HCT116 (cell line): ENCODE measurements at regions not wholly inside any gene's neighbourhood (a gene's known extent, or its start where the extent isn't known, plus 50 kb on each side); places are given as distances from the start of the nearest gene placed in this dataset.

Experiments
- ATAC-seq: fragments of 200-7000 bp; cut with Tn5 transposase; 2 replicates; pipeline ENCODE4 v1.9.1; 2020; ENCODE audit warnings: mild to moderate bottlenecking, moderate library complexity
- BruUV-seq: library from RNA; stranded (reverse); fragments of 400-500 nt; replicated peaks from 2 replicates; lab custom pipeline; 2021; lab: Mats Ljungman, UMichigan
- CTCF ChIA-PET: fragments of 300-600 bp; sonication (Branson Sonifier 250); formaldehyde crosslinking; loops from one replicate; lab custom pipeline; 2021; ENCODE audit warnings: antibody characterized with exemption; lab: Charles Lee
- POLR2A ChIA-PET: fragments of 300-600, 350-600 bp; sonication (Branson Sonifier 250); formaldehyde crosslinking; loops from one replicate; lab custom pipeline; 2021; ENCODE audit warnings: antibody characterized with exemption; lab: Charles Lee
- RAD21 ChIA-PET, 2 experiments: fragments of 300-600 bp; sonication (Branson Sonifier 250); formaldehyde crosslinking; loops; one replicate each; lab custom pipeline; 2023; ENCODE audit warnings: low total read pairs in 2 of 2; ENCODE audit not compliant: uncharacterized antibody in 2 of 2, unreplicated experiment in 2 of 2, low non-redundant PET in 1 of 2; lab: Charles Lee
- DNase-seq: peaks from one replicate; pipeline ENCODE4 v3.0.0-alpha.2; 2010; ENCODE audit warnings: low read depth, low spot score
- H2AFZ ChIP-seq: fragments of 200-600 bp; shearing (Covaris generic), sonication (generic); 2 replicates; pipeline ENCODE4 v1.6.1; 2017; ENCODE audit warnings: low read depth, mixed run types, mixed read lengths, antibody characterized with exemption, low read length; ENCODE audit not compliant: poor library complexity, severe bottlenecking
- H3K27ac ChIP-seq: 2 replicates; pipeline ENCODE4 v1.5.1; 2012; ENCODE audit warnings: low read depth, low read length
- H3K27me3 ChIP-seq: fragments of 200-600 bp; sonication (generic); 2 replicates; pipeline ENCODE4 v1.6.1; 2016; ENCODE audit warnings: mixed run types, low read length, mixed read lengths; ENCODE audit not compliant: insufficient read depth
- H3K36me3 ChIP-seq, 2 experiments: fragments of 200-500 bp in 1 of 2; fragments of 200-600 bp in 1 of 2; sonication (Bioruptor generic) in 1 of 2; sonication (generic) in 1 of 2; 2 replicates each; pipeline versions ENCODE4 v1.5.1 to v1.6.1; 2014 to 2016; ENCODE audit warnings: low read length in 2 of 2, inconsistent platforms in 1 of 2, mixed read lengths in 1 of 2, mixed run types in 1 of 2; ENCODE audit not compliant: insufficient read depth in 2 of 2, control insufficient read depth in 1 of 2
- H3K4me1 ChIP-seq, 2 experiments: fragments of 200-600 bp in 1 of 2; sonication (generic) in 1 of 2; 2 replicates each; pipeline versions ENCODE4 v1.5.1 to v1.6.1; 2012 to 2017; ENCODE audit warnings: low read length in 2 of 2, inconsistent platforms in 1 of 2, mild to moderate bottlenecking in 1 of 2, mixed read lengths in 1 of 2, mixed run types in 1 of 2, moderate library complexity in 1 of 2; ENCODE audit not compliant: insufficient read depth in 2 of 2, control insufficient read depth in 1 of 2
- H3K4me2 ChIP-seq: fragments of 200-600 bp; sonication (generic); 2 replicates; pipeline ENCODE4 v1.6.1; 2017; ENCODE audit warnings: mixed run types, low read length, mixed read lengths
- H3K4me3 ChIP-seq, 2 experiments: fragments of 200-600 bp in 1 of 2; sonication (generic) in 1 of 2; replicated peaks in 1 of 2; 2 replicates each; pipeline ENCODE4 v1.5.1; 2011 to 2016; ENCODE audit warnings: low read length in 2 of 2, control low read depth in 1 of 2, low read depth in 1 of 2, mild to moderate bottlenecking in 1 of 2, mixed read lengths in 1 of 2, mixed run types in 1 of 2
- H3K79me2 ChIP-seq: fragments of 200-600 bp; sonication (generic); 2 replicates; pipeline ENCODE4 v1.6.1; 2017; ENCODE audit warnings: mild to moderate bottlenecking, mixed run types, low read length, moderate library complexity, mixed read lengths; ENCODE audit not compliant: insufficient read depth
- H3K9ac ChIP-seq: fragments of 200-600 bp; sonication (generic); 2 replicates; pipeline ENCODE4 v1.6.1; 2016; ENCODE audit warnings: low read length, mixed read lengths
- H3K9me2 ChIP-seq: fragments of 200-600 bp; sonication (generic), shearing (Covaris generic); 2 replicates; pipeline ENCODE4 v1.6.1; 2017; ENCODE audit warnings: mixed run types, mild to moderate bottlenecking, moderate library complexity; ENCODE audit not compliant: insufficient read depth
- H3K9me3 ChIP-seq, 2 experiments: fragments of 200-500 bp in 1 of 2; fragments of 200-600 bp in 1 of 2; sonication (Bioruptor generic) in 1 of 2; sonication (generic) in 1 of 2; 2 replicates each; pipeline ENCODE4 v1.6.1; 2014 to 2017; ENCODE audit warnings: low read length in 2 of 2, mixed read lengths in 2 of 2, inconsistent platforms in 1 of 2, low read depth in 1 of 2, mild to moderate bottlenecking in 1 of 2, mixed run types in 1 of 2, moderate library complexity in 1 of 2; ENCODE audit not compliant: control insufficient read depth in 1 of 2, insufficient read depth in 1 of 2
- H4K20me1 ChIP-seq: fragments of 200-600 bp; sonication (generic), shearing (Covaris generic); 2 replicates; pipeline ENCODE4 v1.6.1; 2017; ENCODE audit warnings: mixed run types, mild to moderate bottlenecking, moderate library complexity; ENCODE audit not compliant: insufficient read depth
- CBX3 ChIP-seq: IDR thresholded peaks from 2 replicates; pipeline ENCODE4 v1.6.1; 2012; ENCODE audit warnings: low read depth
- CEBPB ChIP-seq: IDR thresholded peaks from 2 replicates; pipeline ENCODE4 v1.6.1; 2012; ENCODE audit warnings: low read depth
- EGR1 ChIP-seq: IDR thresholded peaks from 2 replicates; pipeline ENCODE4 v1.6.1; 2012; ENCODE audit warnings: low read depth
- ELF1 ChIP-seq: IDR thresholded peaks from 2 replicates; pipeline ENCODE4 v1.6.1; 2012; ENCODE audit warnings: low read depth, borderline replicate concordance
- EZH2 ChIP-seq: fragments of 200-600 bp; sonication (generic); IDR thresholded peaks from 2 replicates; pipeline ENCODE4 v1.6.1; 2017; ENCODE audit warnings: antibody characterized with exemption, mixed run types
- EZH2phosphoT487 ChIP-seq: fragments of 200-600 bp; IDR thresholded peaks from 2 replicates; pipeline ENCODE4 v1.6.1; 2018; ENCODE audit warnings: antibody characterized with exemption, borderline replicate concordance
- FOSL1 ChIP-seq: IDR thresholded peaks from 2 replicates; pipeline ENCODE4 v1.6.1; 2012; ENCODE audit warnings: low read depth
- POLR2AphosphoS5 ChIP-seq: IDR thresholded peaks from 2 replicates; pipeline ENCODE4 v1.6.1; 2011; ENCODE audit warnings: mild to moderate bottlenecking, low read depth, low read length, moderate library complexity
- RAD21 ChIP-seq: IDR thresholded peaks from 2 replicates; pipeline ENCODE4 v1.6.1; 2012; ENCODE audit warnings: low read depth, mild to moderate bottlenecking
- SIN3A ChIP-seq: IDR thresholded peaks from 2 replicates; pipeline ENCODE4 v1.6.1; 2012; ENCODE audit warnings: low read depth
- SP1 ChIP-seq: IDR thresholded peaks from 2 replicates; pipeline ENCODE4 v1.6.1; 2012; ENCODE audit warnings: low read depth
- TCF7L2 ChIP-seq: IDR thresholded peaks from 2 replicates; pipeline ENCODE4 v1.7.0; 2011; ENCODE audit warnings: borderline replicate concordance, inconsistent platforms; ENCODE audit not compliant: insufficient read depth, insufficient read length; ENCODE audit errors: extremely low read depth
- YY1 ChIP-seq: IDR thresholded peaks from 2 replicates; pipeline ENCODE4 v1.6.1; 2011; ENCODE audit warnings: low read length, low read depth, moderate library complexity, mild to moderate bottlenecking; ENCODE audit not compliant: insufficient replicate concordance; ENCODE audit errors: extremely low read depth
- ZFX ChIP-seq: fragments of 450-650 bp; IDR thresholded peaks from 2 replicates; pipeline ENCODE4 v1.6.1; 2017
- ZNF274 ChIP-seq: fragments of 200-500 bp; sonication (Bioruptor generic); IDR thresholded peaks from 2 replicates; pipeline ENCODE4 v1.6.1; 2014; ENCODE audit warnings: mild to moderate bottlenecking, low read depth, low read length, inconsistent platforms
- intact Hi-C: fragments of 100-400 bp; cut with micrococcal nuclease; formaldehyde crosslinking; loops from 2 replicates; pipeline ENCODE4 v1.10.0; 2022
- TF ChIP-seq, protein P1 (sequence below): IDR thresholded peaks from 2 replicates; pipeline ENCODE4 v1.6.1; 2012; ENCODE audit warnings: low read depth
- TF ChIP-seq, protein P2 (sequence below), 3 experiments: fragments of 200-600 bp in 1 of 3; sonication (generic) in 1 of 3; IDR thresholded peaks in 2 of 3; conservative IDR thresholded peaks in 1 of 3; 2 replicates each; pipeline ENCODE4 v1.5.1; 2012 to 2017; ENCODE audit warnings: low read depth in 2 of 3, low read length in 2 of 3, antibody characterized with exemption in 1 of 3, borderline replicate concordance in 1 of 3, control low read depth in 1 of 3, mild to moderate bottlenecking in 1 of 3, mixed read lengths in 1 of 3, mixed run types in 1 of 3, moderate library complexity in 1 of 3; ENCODE audit not compliant: insufficient read depth in 1 of 3
- TF ChIP-seq, protein P3 (sequence below): IDR thresholded peaks from 2 replicates; pipeline ENCODE4 v1.6.1; 2011; ENCODE audit warnings: mild to moderate bottlenecking, low read length, moderate library complexity; ENCODE audit not compliant: insufficient replicate concordance; ENCODE audit errors: extremely low read depth
- TF ChIP-seq, protein P4 (sequence below): IDR thresholded peaks from 2 replicates; pipeline ENCODE4 v1.6.1; 2012

DNA sequence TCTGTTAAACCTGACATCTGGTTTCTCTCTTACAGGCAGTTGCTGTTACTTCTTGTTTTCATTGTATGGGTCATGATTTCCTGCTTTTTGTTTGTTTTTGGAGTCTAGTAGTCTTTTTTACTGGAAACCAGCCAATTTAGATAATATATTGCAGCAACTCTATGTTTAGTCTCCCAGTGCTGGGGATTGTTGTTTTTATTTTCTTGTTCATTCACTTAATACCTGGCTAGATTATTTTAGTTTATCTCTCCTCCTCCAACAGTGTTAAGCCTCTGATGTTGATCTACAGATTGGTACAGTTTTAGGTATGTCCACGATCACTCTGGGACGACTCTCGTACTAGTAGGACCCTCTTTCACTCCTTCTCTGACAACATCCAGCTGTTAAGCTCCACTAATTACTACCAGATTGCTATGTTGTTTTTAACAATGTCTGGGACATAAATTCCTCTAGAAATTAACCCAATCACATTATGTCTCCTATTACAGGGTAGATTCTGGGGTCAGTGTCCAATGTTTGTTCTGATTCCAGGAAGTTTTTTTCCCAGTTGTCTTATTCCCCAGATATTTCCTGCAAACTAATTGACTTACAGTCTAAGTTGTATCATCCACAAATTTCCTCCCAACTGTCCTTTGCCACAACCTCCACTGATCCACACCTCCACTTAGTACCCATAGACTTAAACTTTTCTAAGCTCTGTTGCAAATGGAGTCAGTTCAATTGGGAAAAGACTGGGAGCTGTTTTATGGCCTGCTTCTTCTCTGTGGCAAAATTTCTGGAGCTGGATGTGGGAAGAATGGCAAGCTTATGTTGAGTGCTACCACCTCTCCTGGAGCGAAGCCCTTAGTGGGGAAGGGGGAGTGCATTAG, 1280.6 kb upstream of the CNTN5 start:
- intact Hi-C loops, result no loop called here
- BruUV-seq, result no TSS peak
- H3K79me2 ChIP-seq, result no peaks in the 10 kb centered on the region
- H3K9ac ChIP-seq, result no peak overlapping the region
- H3K4me3 ChIP-seq, result no peak overlapping the region
- TF ChIP-seq, protein P1, sequence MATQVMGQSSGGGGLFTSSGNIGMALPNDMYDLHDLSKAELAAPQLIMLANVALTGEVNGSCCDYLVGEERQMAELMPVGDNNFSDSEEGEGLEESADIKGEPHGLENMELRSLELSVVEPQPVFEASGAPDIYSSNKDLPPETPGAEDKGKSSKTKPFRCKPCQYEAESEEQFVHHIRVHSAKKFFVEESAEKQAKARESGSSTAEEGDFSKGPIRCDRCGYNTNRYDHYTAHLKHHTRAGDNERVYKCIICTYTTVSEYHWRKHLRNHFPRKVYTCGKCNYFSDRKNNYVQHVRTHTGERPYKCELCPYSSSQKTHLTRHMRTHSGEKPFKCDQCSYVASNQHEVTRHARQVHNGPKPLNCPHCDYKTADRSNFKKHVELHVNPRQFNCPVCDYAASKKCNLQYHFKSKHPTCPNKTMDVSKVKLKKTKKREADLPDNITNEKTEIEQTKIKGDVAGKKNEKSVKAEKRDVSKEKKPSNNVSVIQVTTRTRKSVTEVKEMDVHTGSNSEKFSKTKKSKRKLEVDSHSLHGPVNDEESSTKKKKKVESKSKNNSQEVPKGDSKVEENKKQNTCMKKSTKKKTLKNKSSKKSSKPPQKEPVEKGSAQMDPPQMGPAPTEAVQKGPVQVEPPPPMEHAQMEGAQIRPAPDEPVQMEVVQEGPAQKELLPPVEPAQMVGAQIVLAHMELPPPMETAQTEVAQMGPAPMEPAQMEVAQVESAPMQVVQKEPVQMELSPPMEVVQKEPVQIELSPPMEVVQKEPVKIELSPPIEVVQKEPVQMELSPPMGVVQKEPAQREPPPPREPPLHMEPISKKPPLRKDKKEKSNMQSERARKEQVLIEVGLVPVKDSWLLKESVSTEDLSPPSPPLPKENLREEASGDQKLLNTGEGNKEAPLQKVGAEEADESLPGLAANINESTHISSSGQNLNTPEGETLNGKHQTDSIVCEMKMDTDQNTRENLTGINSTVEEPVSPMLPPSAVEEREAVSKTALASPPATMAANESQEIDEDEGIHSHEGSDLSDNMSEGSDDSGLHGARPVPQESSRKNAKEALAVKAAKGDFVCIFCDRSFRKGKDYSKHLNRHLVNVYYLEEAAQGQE, result no peak
- TF ChIP-seq SIN3A (no peak), EZH2phosphoT487 (no peak), CEBPB (no peak), RAD21 (no peak), POLR2AphosphoS5 (no peak), EGR1 (no peak), EZH2 (no peak), SP1 (no peak), FOSL1 (no peak), ELF1 (no peak), TCF7L2 (no peak), ZFX (no peak), YY1 (no peak), ZNF274 (no peak), CBX3 (no peak)
- TF ChIP-seq, protein P2, sequence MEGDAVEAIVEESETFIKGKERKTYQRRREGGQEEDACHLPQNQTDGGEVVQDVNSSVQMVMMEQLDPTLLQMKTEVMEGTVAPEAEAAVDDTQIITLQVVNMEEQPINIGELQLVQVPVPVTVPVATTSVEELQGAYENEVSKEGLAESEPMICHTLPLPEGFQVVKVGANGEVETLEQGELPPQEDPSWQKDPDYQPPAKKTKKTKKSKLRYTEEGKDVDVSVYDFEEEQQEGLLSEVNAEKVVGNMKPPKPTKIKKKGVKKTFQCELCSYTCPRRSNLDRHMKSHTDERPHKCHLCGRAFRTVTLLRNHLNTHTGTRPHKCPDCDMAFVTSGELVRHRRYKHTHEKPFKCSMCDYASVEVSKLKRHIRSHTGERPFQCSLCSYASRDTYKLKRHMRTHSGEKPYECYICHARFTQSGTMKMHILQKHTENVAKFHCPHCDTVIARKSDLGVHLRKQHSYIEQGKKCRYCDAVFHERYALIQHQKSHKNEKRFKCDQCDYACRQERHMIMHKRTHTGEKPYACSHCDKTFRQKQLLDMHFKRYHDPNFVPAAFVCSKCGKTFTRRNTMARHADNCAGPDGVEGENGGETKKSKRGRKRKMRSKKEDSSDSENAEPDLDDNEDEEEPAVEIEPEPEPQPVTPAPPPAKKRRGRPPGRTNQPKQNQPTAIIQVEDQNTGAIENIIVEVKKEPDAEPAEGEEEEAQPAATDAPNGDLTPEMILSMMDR (IDR thresholded peaks at IDR 0.05 in 2 of 3, conservative IDR thresholded peaks at IDR 0.05 in 1 of 3; ENCODE audit: borderline replicate concordance in 1 of 3, insufficient read depth in 1 of 3, low read depth in 2 of 3, low read length in 2 of 3), result no peak
- TF ChIP-seq, protein P3, sequence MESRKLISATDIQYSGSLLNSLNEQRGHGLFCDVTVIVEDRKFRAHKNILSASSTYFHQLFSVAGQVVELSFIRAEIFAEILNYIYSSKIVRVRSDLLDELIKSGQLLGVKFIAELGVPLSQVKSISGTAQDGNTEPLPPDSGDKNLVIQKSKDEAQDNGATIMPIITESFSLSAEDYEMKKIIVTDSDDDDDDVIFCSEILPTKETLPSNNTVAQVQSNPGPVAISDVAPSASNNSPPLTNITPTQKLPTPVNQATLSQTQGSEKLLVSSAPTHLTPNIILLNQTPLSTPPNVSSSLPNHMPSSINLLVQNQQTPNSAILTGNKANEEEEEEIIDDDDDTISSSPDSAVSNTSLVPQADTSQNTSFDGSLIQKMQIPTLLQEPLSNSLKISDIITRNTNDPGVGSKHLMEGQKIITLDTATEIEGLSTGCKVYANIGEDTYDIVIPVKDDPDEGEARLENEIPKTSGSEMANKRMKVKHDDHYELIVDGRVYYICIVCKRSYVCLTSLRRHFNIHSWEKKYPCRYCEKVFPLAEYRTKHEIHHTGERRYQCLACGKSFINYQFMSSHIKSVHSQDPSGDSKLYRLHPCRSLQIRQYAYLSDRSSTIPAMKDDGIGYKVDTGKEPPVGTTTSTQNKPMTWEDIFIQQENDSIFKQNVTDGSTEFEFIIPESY, result no peak
- TF ChIP-seq, protein P4, sequence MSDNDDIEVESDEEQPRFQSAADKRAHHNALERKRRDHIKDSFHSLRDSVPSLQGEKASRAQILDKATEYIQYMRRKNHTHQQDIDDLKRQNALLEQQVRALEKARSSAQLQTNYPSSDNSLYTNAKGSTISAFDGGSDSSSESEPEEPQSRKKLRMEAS, result no peak
- TF ChIP-seq, all 23 proteins: peak for 0
- DNase-seq, result no peak
- H3K9me2 ChIP-seq, result no peaks in the 10 kb centered on the region
- H3K36me3 ChIP-seq, result no peaks in the 10 kb centered on the region
- H3K4me1 ChIP-seq, result no peaks in the 10 kb centered on the region
- H3K27ac ChIP-seq, result no peak overlapping the region
- no peak overlapping the region for H2AFZ ChIP-seq
- no peaks in the 10 kb centered on the region for H3K27me3 ChIP-seq
- RAD21 ChIA-PET, result no interaction called here
- ATAC-seq, result no peak
- POLR2A ChIA-PET, result no interaction called here
- H3K4me2 ChIP-seq, result no peak overlapping the region
- no peaks in the 10 kb centered on the region for H4K20me1 ChIP-seq
- CTCF ChIA-PET, result no interaction called here
- H3K9me3 ChIP-seq, result peaks cover 5 to 13% of the 10 kb centered on the region in 2 experiments; a peak in 2 of 4 replicates
